OCI-LY7 (cell line): ENCODE measurements at regions not wholly inside any gene's neighbourhood (a gene's known extent, or its start where the extent isn't known, plus 50 kb on each side); places are given as distances from the start of the nearest gene placed in this dataset.

Experiments
- BruUV-seq: library from RNA; stranded (reverse); fragments of 400-500 nt; replicated peaks from 2 replicates; lab custom pipeline; 2021; lab: Mats Ljungman, UMichigan
- CTCF ChIA-PET: fragments of 300-600 bp; sonication (Branson Sonifier 250); formaldehyde crosslinking; loops from one replicate; lab custom pipeline; 2022; ENCODE audit warnings: antibody characterized with exemption; ENCODE audit not compliant: unreplicated experiment; lab: Charles Lee
- POLR2A ChIA-PET: fragments of 300-600 bp; sonication (Branson Sonifier 250); formaldehyde crosslinking; loops from one replicate; lab custom pipeline; 2022; ENCODE audit warnings: antibody characterized with exemption; lab: Charles Lee
- DNase-seq: peaks from one replicate; pipeline ENCODE4 v3.0.0-alpha.2; 2015; ENCODE audit warnings: low spot score
- H2AFZ ChIP-seq: fragments of 200-600 bp; sonication (generic), shearing (Covaris generic); 2 replicates; pipeline ENCODE4 v1.6.1; 2014; ENCODE audit warnings: mild to moderate bottlenecking, antibody characterized with exemption, low read length, moderate library complexity
- H3K27ac ChIP-seq: fragments of 200-600 bp; sonication (generic); 2 replicates; pipeline ENCODE4 v1.5.1; 2014; ENCODE audit warnings: mixed run types, low read depth, mild to moderate bottlenecking, moderate library complexity, low read length, inconsistent platforms; ENCODE audit not compliant: poor library complexity, severe bottlenecking
- H3K36me3 ChIP-seq: fragments of 200-600 bp; sonication (generic); 2 replicates; pipeline ENCODE4 v1.6.1; 2014; ENCODE audit warnings: mild to moderate bottlenecking, antibody characterized with exemption, low read length, moderate library complexity, mixed read lengths; ENCODE audit not compliant: insufficient read depth
- H3K4me1 ChIP-seq: fragments of 200-600 bp; sonication (generic); 2 replicates; pipeline ENCODE4 v1.5.1; 2014; ENCODE audit warnings: mild to moderate bottlenecking, low read length; ENCODE audit not compliant: insufficient read depth, poor library complexity, severe bottlenecking
- H3K4me2 ChIP-seq: fragments of 200-600 bp; sonication (generic); 2 replicates; pipeline ENCODE4 v1.6.1; 2014; ENCODE audit warnings: mild to moderate bottlenecking, low read length
- H3K4me3 ChIP-seq: fragments of 200-600 bp; sonication (generic); 2 replicates; pipeline ENCODE4 v1.5.1; 2014; ENCODE audit warnings: mild to moderate bottlenecking, low read depth, low read length; ENCODE audit not compliant: poor library complexity, severe bottlenecking
- H3K79me2 ChIP-seq: fragments of 200-600 bp; sonication (generic); 2 replicates; pipeline ENCODE4 v1.6.1; 2016; ENCODE audit warnings: low read depth, mild to moderate bottlenecking, low read length, moderate library complexity, mixed read lengths; ENCODE audit not compliant: insufficient read depth
- H3K9me2 ChIP-seq: fragments of 200-600 bp; sonication (generic); 2 replicates; pipeline ENCODE4 v1.6.1; 2016; ENCODE audit warnings: mild to moderate bottlenecking, low read length, mixed read lengths; ENCODE audit not compliant: insufficient read depth
- H3K9me3 ChIP-seq: fragments of 200-600 bp; sonication (generic); 2 replicates; pipeline ENCODE4 v1.6.1; 2014; ENCODE audit warnings: mild to moderate bottlenecking, mixed run types, low read length, mixed read lengths
- H4K20me1 ChIP-seq: fragments of 200-600 bp; sonication (generic); 2 replicates; pipeline ENCODE4 v1.6.1; 2014; ENCODE audit warnings: mild to moderate bottlenecking, antibody characterized with exemption, low read length, moderate library complexity, mixed read lengths; ENCODE audit not compliant: insufficient read depth
- EZH2phosphoT487 ChIP-seq: fragments of 200-600 bp; sonication (generic); IDR thresholded peaks from 2 replicates; pipeline ENCODE4 v1.6.1; 2018; ENCODE audit warnings: low read depth, borderline replicate concordance, mild to moderate bottlenecking, mixed run types, antibody characterized with exemption, low read length, moderate library complexity, mixed read lengths
- intact Hi-C: fragments of 100-400 bp; cut with micrococcal nuclease; formaldehyde crosslinking; loops from one replicate; pipeline ENCODE4 v1.10.0; 2022; ENCODE audit not compliant: unreplicated experiment
- TF ChIP-seq, protein P1 (sequence below): fragments of 200-600 bp; sonication (generic); conservative IDR thresholded peaks from 2 replicates; pipeline ENCODE4 v1.5.1; 2014; ENCODE audit warnings: mild to moderate bottlenecking, antibody characterized with exemption, low read length, moderate library complexity, mixed read lengths

DNA sequence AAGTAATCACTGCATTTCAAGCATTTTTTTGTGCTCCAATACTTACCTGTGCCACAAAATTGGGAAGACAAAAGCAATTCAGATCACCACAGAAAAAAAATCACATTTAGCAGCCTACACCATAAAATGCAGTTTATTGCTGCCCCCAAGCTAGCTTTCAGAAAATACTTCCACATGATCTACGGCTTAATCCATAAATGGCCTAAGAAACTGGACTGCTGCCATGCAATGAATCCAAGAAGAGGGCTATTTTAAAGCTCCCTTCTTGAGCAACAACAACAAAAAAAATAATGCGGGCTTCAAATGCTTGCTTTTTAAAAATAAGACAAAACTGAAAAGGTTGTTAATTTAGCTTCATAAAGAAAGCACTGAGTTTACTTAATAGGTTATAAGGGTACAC, 272.3 kb downstream of the RAD51AP2 start:
- H3K36me3 ChIP-seq, result no peaks in the 10 kb centered on the region
- no peak for TF ChIP-seq EZH2phosphoT487
- TF ChIP-seq, protein P1, sequence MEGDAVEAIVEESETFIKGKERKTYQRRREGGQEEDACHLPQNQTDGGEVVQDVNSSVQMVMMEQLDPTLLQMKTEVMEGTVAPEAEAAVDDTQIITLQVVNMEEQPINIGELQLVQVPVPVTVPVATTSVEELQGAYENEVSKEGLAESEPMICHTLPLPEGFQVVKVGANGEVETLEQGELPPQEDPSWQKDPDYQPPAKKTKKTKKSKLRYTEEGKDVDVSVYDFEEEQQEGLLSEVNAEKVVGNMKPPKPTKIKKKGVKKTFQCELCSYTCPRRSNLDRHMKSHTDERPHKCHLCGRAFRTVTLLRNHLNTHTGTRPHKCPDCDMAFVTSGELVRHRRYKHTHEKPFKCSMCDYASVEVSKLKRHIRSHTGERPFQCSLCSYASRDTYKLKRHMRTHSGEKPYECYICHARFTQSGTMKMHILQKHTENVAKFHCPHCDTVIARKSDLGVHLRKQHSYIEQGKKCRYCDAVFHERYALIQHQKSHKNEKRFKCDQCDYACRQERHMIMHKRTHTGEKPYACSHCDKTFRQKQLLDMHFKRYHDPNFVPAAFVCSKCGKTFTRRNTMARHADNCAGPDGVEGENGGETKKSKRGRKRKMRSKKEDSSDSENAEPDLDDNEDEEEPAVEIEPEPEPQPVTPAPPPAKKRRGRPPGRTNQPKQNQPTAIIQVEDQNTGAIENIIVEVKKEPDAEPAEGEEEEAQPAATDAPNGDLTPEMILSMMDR, result no peak
- no peaks in the 10 kb centered on the region for H3K9me2 ChIP-seq
- intact Hi-C loops, result loop anchor here (2.0 kb wide), 1 partner anchor 21 kb away; no protein-coding TSS in a partner anchor
- ChIA-PET POLR2A (interaction anchor here (1.2 kb wide), 1 partner anchor 15 kb away, joined by 3 read pairs; no protein-coding TSS in a partner anchor), CTCF (no interaction called here)
- H3K4me3 ChIP-seq, result no peak overlapping the region
- no peak overlapping the region for H3K27ac ChIP-seq
- H3K79me2 ChIP-seq, result no peaks in the 10 kb centered on the region
- no peak for DNase-seq
- no peak overlapping the region for H2AFZ ChIP-seq
- no peaks in the 10 kb centered on the region for H3K9me3 ChIP-seq
- H4K20me1 ChIP-seq, result no peaks in the 10 kb centered on the region
- no TSS peak for BruUV-seq
- no peaks in the 10 kb centered on the region for H3K4me1 ChIP-seq
- no peak overlapping the region for H3K4me2 ChIP-seq

DNA sequence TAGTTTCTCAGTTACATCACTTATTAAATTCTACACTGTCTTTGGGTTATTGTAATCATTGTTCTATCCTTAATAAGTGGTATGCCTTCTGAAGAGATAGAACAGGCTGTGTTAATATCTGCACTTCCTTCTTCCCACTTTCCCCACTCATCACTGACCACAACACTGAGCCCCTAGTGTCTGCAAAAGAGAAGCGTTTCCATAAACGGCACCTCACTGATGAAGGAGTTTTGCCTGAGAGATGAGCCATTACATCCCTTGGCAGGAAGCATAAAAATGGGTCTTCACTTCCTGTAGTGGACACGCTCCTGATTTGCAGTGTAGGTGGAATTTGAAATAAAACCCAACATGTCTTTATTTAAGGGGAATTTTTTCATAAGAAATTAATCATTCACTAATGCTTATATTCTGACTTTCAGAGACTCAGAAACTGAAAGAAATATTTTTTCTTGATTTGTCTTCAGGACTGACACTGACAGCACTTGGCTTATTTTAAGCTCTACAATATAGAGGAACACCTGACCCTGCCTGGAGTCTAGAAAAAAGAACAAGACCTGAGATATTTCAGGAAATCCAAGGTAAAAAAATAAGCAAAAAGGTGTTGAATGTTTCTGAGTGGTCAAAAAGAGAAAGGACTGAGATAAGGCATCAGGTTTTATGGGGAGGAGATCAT, 275.3 kb downstream of the RAD51AP2 start:
- DNase-seq, result no peak
- Histone ChIP-seq H4K20me1 (no peaks in the 10 kb centered on the region), H3K9me3 (no peaks in the 10 kb centered on the region), H3K36me3 (no peaks in the 10 kb centered on the region), H3K4me1 (no peaks in the 10 kb centered on the region), H2AFZ (no peak overlapping the region), H3K79me2 (no peaks in the 10 kb centered on the region), H3K4me2 (no peak overlapping the region), H3K9me2 (no peaks in the 10 kb centered on the region), H3K4me3 (no peak overlapping the region), H3K27ac (no peak overlapping the region)
- POLR2A ChIA-PET, result interaction anchor here (0.8 kb wide), 1 partner anchor 25 kb away, joined by 3 read pairs; no protein-coding TSS in a partner anchor
- no peak for TF ChIP-seq EZH2phosphoT487
- TF ChIP-seq, protein P1, result no peak
- intact Hi-C loops, result no loop called here
- CTCF ChIA-PET, result no interaction called here
- no TSS peak for BruUV-seq

DNA sequence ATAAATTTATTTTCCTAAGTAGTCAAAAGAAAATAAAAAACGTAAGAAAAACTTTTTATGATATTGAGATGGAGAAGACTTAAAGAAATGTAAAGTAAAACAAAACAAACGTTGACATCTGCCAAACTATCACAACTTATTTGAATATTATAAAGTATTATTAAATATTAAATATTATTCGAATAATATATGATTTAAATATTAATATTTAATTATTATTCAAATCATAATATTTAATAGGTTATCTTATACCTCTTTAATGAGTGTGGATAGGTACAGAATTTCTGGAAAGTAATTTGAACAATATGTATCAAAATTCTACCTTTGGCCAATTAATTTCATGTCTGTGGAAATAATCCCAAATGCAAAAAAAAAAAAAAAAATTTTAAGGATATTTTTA, 278.7 kb downstream of the RAD51AP2 start:
- no peak for DNase-seq

More for the DNA sequence above, 278.7 kb downstream of the RAD51AP2 start:
- H3K27ac ChIP-seq, result no peak overlapping the region
- no peak overlapping the region for H3K4me2 ChIP-seq
- no peaks in the 10 kb centered on the region for H4K20me1 ChIP-seq
- intact Hi-C loops, result no loop called here
- TF ChIP-seq, protein P1, result no peak
- TF ChIP-seq EZH2phosphoT487, result no peak
- no peaks in the 10 kb centered on the region for H3K9me3 ChIP-seq
- no peaks in the 10 kb centered on the region for H3K79me2 ChIP-seq
- H3K9me2 ChIP-seq, result no peaks in the 10 kb centered on the region
- no peaks in the 10 kb centered on the region for H3K4me1 ChIP-seq
- BruUV-seq, result no TSS peak
- no peaks in the 10 kb centered on the region for H3K36me3 ChIP-seq
- CTCF ChIA-PET, result no interaction called here
- no peak overlapping the region for H2AFZ ChIP-seq
- no peak overlapping the region for H3K4me3 ChIP-seq
- POLR2A ChIA-PET, result interaction anchor here (0.7 kb wide), 1 partner anchor 69 kb away, joined by 3 read pairs; no protein-coding TSS in a partner anchor
